ENCODE measurements at regions not wholly inside any gene's neighbourhood (a gene's known extent, or its start where the extent isn't known, plus 50 kb on each side); places are given as distances from the start of the nearest gene placed in this dataset.

DNA sequence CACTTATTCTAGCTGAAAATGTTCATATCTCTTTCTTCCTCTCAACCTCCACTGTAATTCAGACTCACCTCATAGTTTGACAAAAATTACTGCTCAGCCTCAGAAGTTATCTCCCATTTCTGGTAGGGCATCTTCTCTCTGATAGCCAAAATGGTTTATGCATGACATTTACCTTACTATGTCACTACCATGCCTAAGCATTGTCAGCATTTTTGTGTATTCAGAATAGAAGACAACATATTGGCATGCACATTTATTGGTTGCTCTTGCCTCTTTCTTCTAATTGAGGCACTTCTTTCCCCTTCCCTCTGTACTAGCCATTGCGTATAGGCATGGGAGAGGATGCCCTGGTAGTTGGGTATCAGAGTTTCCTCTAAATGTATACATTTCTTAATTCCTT is 406.1 kb upstream of the DCC start:
- TF ChIP-seq, protein P1, sequence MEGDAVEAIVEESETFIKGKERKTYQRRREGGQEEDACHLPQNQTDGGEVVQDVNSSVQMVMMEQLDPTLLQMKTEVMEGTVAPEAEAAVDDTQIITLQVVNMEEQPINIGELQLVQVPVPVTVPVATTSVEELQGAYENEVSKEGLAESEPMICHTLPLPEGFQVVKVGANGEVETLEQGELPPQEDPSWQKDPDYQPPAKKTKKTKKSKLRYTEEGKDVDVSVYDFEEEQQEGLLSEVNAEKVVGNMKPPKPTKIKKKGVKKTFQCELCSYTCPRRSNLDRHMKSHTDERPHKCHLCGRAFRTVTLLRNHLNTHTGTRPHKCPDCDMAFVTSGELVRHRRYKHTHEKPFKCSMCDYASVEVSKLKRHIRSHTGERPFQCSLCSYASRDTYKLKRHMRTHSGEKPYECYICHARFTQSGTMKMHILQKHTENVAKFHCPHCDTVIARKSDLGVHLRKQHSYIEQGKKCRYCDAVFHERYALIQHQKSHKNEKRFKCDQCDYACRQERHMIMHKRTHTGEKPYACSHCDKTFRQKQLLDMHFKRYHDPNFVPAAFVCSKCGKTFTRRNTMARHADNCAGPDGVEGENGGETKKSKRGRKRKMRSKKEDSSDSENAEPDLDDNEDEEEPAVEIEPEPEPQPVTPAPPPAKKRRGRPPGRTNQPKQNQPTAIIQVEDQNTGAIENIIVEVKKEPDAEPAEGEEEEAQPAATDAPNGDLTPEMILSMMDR (IDR thresholded peaks at IDR 0.05): no peak

DNA sequence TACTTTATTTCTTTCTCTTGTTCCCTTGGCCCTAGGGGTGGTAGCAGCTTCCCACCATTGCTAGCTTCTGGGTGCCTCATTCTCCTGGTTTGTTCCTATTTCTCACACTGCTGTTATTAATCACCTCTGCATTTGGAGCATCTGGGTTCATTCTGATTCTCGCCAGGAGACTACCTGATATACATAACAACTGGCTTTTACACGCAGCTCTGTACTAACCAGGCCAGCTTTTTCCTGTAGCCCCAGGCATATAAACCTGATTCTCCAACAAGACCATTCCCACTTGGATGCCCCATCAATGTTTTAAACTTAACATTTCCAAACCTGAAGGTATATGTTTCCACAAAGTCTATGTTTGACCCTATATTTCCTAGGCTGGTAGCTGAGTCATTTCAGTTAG is 403.9 kb upstream of the DCC start:
- TF ChIP-seq, protein P1 (IDR thresholded peaks at IDR 0.05): no peak

DNA sequence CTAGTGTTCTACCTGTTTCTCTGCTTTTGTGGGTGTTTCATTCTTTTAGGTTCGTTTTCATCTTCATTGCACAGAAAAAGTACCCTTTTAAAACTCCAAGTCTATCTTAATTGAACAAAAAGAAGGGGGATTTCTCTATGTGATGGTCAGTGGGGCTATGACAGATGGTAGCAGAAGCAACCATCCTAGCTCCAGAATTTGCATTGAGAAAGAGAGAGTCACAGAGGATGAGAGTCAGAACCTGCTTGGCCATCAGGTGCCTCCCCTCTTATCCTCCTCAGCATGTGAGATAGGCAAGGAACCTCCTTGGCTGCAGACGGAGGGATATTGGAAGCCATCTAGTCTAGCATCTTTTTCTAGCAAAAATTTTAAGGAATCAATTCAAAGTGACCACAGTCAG is 398.0 kb upstream of the DCC start:
- TF ChIP-seq, protein P1 (IDR thresholded peaks at IDR 0.05): no peak

DNA sequence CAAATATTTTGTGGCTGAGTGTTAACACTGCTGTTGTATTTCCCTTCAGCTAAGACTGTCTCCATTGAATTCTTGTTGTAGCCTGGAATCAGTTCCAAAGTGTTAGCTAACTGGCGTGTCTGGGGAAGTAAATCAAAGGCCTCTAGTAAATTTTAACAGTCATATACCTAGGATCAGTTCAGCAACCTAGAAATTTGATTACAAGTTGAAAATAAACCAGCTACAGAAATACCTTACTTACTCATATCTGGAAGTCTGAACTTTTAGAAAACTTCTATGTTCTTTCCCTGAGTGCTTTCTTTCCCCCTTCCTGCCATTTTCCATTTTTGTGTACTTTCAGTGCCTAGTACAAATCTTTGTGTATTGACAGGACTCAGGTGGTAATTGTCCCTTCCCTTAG is 396.7 kb upstream of the DCC start:
- TF ChIP-seq, protein P1 (IDR thresholded peaks at IDR 0.05): no peak

DNA sequence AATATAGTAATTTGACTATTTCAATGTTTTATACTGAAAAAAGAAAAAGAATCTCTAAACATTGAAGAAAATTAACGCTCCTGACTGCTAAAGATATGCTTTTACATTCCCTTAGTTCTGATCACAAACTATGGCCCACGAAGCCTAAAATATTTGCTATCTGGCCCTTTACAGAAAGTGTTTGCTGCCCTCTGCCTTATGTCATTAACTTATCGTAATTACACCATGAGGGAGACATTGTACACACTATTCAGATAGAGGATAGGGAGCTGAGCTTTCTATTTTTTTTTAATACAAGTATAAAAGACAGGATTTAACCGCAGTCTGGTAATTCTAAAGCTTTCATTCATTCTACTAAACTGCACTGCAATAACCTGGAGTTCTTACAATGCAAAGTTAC is 393.1 kb upstream of the DCC start:
- TF ChIP-seq, protein P1 (IDR thresholded peaks at IDR 0.05): no peak

DNA sequence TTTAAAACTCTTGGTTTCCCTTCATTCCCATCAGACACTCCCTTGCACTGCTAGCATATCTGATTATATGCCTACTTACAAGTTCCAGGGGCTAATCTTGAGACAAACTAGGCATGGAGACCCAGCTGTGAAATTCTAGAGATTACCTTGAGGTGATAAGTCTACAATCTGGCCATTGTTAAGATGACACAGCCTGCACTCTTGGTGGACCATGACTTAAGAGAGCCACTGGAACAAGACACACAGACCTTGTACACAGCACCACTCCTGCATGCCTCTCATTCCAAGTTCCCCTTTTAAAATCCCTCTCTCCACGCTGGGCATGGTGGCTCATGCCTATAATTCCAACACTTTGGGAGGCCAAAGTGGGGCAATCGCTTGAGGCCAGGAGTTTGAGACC is 387.2 kb upstream of the DCC start:
- TF ChIP-seq, protein P1 (IDR thresholded peaks at IDR 0.05): no peak

DNA sequence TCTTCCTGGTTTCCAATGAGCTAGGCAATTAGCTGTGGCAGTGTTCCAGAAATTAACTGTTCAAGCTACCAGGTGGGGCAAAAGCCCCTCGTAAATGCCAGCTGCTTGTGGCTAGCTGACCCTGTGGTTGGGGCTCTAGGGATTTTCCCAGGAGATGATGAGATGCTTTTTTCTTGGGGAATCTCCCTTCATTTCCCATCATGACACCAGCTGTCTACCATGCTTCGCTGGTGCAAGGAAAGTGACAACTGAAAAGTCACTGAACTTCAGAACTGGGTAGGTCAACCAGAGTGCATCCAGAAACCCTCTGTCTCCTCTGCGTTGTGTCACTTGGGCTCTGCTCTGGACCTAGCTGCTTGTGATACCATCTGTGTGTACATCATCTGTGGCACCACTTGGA is 386.5 kb upstream of the DCC start:
- TF ChIP-seq, protein P1 (IDR thresholded peaks at IDR 0.05): no peak

DNA sequence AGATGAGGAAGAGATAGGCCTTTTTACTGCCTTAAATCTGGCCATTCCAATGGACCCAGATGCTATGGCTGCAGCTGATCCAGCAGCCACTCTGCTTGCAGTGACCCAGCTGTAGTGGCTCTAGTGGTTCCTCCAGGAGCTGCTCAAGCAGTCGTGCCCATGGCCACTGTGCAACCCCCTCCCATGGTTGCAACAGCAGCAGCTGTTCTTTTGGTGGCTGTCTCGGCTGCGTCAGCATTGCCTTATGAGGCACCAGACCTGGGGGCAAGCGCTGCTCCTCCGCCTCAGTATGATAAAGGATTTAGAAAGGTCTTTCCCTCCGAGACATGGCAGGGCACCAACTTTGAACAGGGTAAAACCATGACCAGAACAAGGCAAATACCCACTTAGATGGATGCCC is 384.9 kb upstream of the DCC start:
- TF ChIP-seq, protein P1 (IDR thresholded peaks at IDR 0.05): no peak

All from LNCAP (cell line).